HG03064 (cell line): ENCODE measurements at regions not wholly inside any gene's neighbourhood (a gene's known extent, or its start where the extent isn't known, plus 50 kb on each side); places are given as distances from the start of the nearest gene placed in this dataset.
A peak's percentile ranks its signal among the peaks of the same experiment; 100 is the strongest.

Source experiments
- ATAC-seq: cut with Tn5 transposase; IDR thresholded peaks from one replicate; pipeline ENCODE4 v1.9.1; 2021; ENCODE audit warnings: low read depth; ENCODE audit not compliant: unreplicated experiment

- ATAC-seq: no peak
Observed at GRCh38 chr9:109937861-109938453, 158.0 kb downstream of the PALM2AKAP2 start.

GRCh38 chr9:109939698-109940342 is 159.8 kb downstream of the PALM2AKAP2 start:
- no peak for ATAC-seq

GRCh38 chr9:109940561-109940960 is 160.6 kb downstream of the PALM2AKAP2 start:
- no peak for ATAC-seq

GRCh38 chr9:109941771-109942170 is 161.8 kb downstream of the PALM2AKAP2 start:
- no peak for ATAC-seq

GRCh38 chr9:109945573-109945972 is 165.6 kb downstream of the PALM2AKAP2 start:
- ATAC-seq: no peak

GRCh38 chr9:109948453-109948852 is 168.5 kb downstream of the PALM2AKAP2 start:
- no peak for ATAC-seq

GRCh38 chr9:109950710-109951443 is 170.9 kb downstream of the PALM2AKAP2 start:
- ATAC-seq: no peak

- ATAC-seq: no peak
Observed at GRCh38 chr9:109953300-109953699, 173.3 kb downstream of the PALM2AKAP2 start.

- no peak for ATAC-seq
Observed at GRCh38 chr9:109953813-109954497, 174.0 kb downstream of the PALM2AKAP2 start.

- no peak for ATAC-seq
Observed at GRCh38 chr9:109956717-109957440, 176.9 kb downstream of the PALM2AKAP2 start.

GRCh38 chr9:109959679-109960078 is 179.7 kb downstream of the PALM2AKAP2 start:
- ATAC-seq: no peak

- no peak for ATAC-seq
Observed at GRCh38 chr9:109961626-109962025, 181.6 kb downstream of the PALM2AKAP2 start.

GRCh38 chr9:109962215-109962614 is 182.2 kb downstream of the PALM2AKAP2 start:
- ATAC-seq: no peak

GRCh38 chr9:109963079-109963478 is 183.1 kb downstream of the PALM2AKAP2 start:
- no peak for ATAC-seq

GRCh38 chr9:109966643-109967368 is 186.8 kb downstream of the PALM2AKAP2 start:
- peak; percentile 43 for ATAC-seq

GRCh38 chr9:109967651-109968642 is 187.9 kb downstream of the PALM2AKAP2 start:
- ATAC-seq: peak; percentile 27

- ATAC-seq: no peak
Observed at GRCh38 chr9:109969011-109969410, 189.0 kb downstream of the PALM2AKAP2 start.

GRCh38 chr9:109969573-109970237 is 189.7 kb downstream of the PALM2AKAP2 start:
- ATAC-seq: no peak
